Esophagus muscularis mucosa (tissue), 4 donors: ENCODE measurements at regions not wholly inside any gene's neighbourhood (a gene's known extent, or its start where the extent isn't known, plus 50 kb on each side); places are given as distances from the start of the nearest gene placed in this dataset.

Experiments used
- DNase-seq: peaks from one replicate; pipeline ENCODE4 v3.0.0-alpha.2; 2017; ENCODE audit errors: extremely low spot score
- H3K27ac ChIP-seq, 4 donors: fragments of 200-600 bp; sonication (generic); replicated peaks in 1 of 4; 1 replicate in 3 of 4; 2 replicates in 1 of 4; pipeline ENCODE4 v1.5.1; 2016 to 2019; ENCODE audit warnings: mild to moderate bottlenecking in 1 of 4
- H3K27me3 ChIP-seq, 4 donors: fragments of 200-600 bp; sonication (generic); one replicate each; pipeline versions ENCODE4 v1.5.1 to v1.6.0; 2016 to 2019
- H3K36me3 ChIP-seq, 4 donors: fragments of 200-600 bp; sonication (generic); one replicate each; pipeline ENCODE4 v1.5.1; 2016 to 2019
- H3K4me1 ChIP-seq, 4 donors: fragments of 200-600 bp; sonication (generic); one replicate each; pipeline ENCODE4 v1.5.1; 2016 to 2019
- H3K4me3 ChIP-seq, 4 donors: fragments of 200-600 bp; sonication (generic); 1 replicate in 2 of 4; 2 replicates in 2 of 4; pipeline ENCODE4 v1.5.1; 2016 to 2019; ENCODE audit warnings: mild to moderate bottlenecking in 4 of 4, moderate library complexity in 1 of 4
- H3K9me3 ChIP-seq, 4 donors: fragments of 200-600 bp; sonication (generic); 1 replicate in 3 of 4; 2 replicates in 1 of 4; pipeline ENCODE4 v1.5.1; 2016 to 2019
- CTCF ChIP-seq, 3 experiments: fragments of 200-600 bp in 2 of 3; fragments of 450-650 bp in 1 of 3; sonication (generic) in 2 of 3; IDR thresholded peaks; one replicate each; pipeline ENCODE4 v1.5.1; 2017 to 2019; ENCODE audit warnings: antibody characterized with exemption in 3 of 3, mild to moderate bottlenecking in 2 of 3, moderate library complexity in 1 of 3
- EP300 ChIP-seq: sonication (generic); formaldehyde crosslinking; IDR thresholded peaks from one replicate; pipeline ENCODE4 v1.6.1; 2017; ENCODE audit warnings: antibody characterized with exemption
- POLR2A ChIP-seq: fragments of 450-650 bp; IDR thresholded peaks from one replicate; pipeline ENCODE4 v1.6.1; 2017; ENCODE audit warnings: antibody characterized with exemption, moderate library complexity, mild to moderate bottlenecking, low read depth
- POLR2AphosphoS5 ChIP-seq, 2 donors: sonication (generic); formaldehyde crosslinking; IDR thresholded peaks; one replicate each; pipeline ENCODE4 v1.6.1; 2017; ENCODE audit warnings: antibody characterized with exemption in 2 of 2
- WGBS: methylation state at CpG from one replicate; pipeline ENCODE4 v1.1.5; 2018; 5-methylcytosine and 5-hydroxymethylcytosine counted together
- intact Hi-C: fragments of 100-400 bp; cut with DNase I; formaldehyde crosslinking; loops from one replicate; pipeline ENCODE4 v1.15.1; 2023

- Histone ChIP-seq H3K9me3 (no peaks in the 10 kb centered on the region), H3K36me3 (no peaks in the 10 kb centered on the region), H3K4me3 (no peak overlapping the region), H3K4me1 (no peaks in the 10 kb centered on the region), H3K27ac (no peak overlapping the region), H3K27me3 (no peaks in the 10 kb centered on the region)
- intact Hi-C loops, result no loop called here
- 87% methylated on average over 5 of the region's 5 CpGs for WGBS
- TF ChIP-seq POLR2A (no peak), EP300 (no peak), CTCF (IDR thresholded peaks at IDR 0.05) (no peak), POLR2AphosphoS5 (IDR thresholded peaks at IDR 0.05) (no peak)
- no peak for DNase-seq
Observed at GRCh38 chr18:66707473-66707872, 103.6 kb upstream of the CDH19 start.

GRCh38 chr18:66695281-66695680, 91.4 kb upstream of the CDH19 start:
- intact Hi-C loops, result no loop called here
- no peak overlapping the region for H3K4me3 ChIP-seq

GRCh38 chr18:66694852-66695251, 91.0 kb upstream of the CDH19 start:
- WGBS, result 70% methylated on average over 1 of the region's 1 CpG
- H3K4me1 ChIP-seq, result no peaks in the 10 kb centered on the region
- no peak overlapping the region for H3K4me3 ChIP-seq
- no peaks in the 10 kb centered on the region for H3K36me3 ChIP-seq
- no peaks in the 10 kb centered on the region for H3K9me3 ChIP-seq
- H3K27ac ChIP-seq, result no peak overlapping the region
- DNase-seq, result no peak
- peaks cover 0 to 4% (median 0%) of the 10 kb centered on the region in 4 donors for H3K27me3 ChIP-seq
- intact Hi-C loops, result no loop called here
- no peak for TF ChIP-seq EP300
- TF ChIP-seq CTCF (IDR thresholded peaks at IDR 0.05), result no peak
- no peak for TF ChIP-seq POLR2A
- TF ChIP-seq POLR2AphosphoS5 (IDR thresholded peaks at IDR 0.05), result no peak

More at GRCh38 chr18:66695281-66695680, 91.4 kb upstream of the CDH19 start:
- Histone ChIP-seq H3K4me1 (no peaks in the 10 kb centered on the region), H3K36me3 (no peaks in the 10 kb centered on the region), H3K27me3 (peaks cover 0 to 4% (median 0%) of the 10 kb centered on the region in 4 donors), H3K9me3 (no peaks in the 10 kb centered on the region), H3K27ac (no peak overlapping the region)
- TF ChIP-seq POLR2AphosphoS5 (IDR thresholded peaks at IDR 0.05), result no peak
- TF ChIP-seq POLR2A, result no peak
- TF ChIP-seq EP300, result no peak
- no peak for TF ChIP-seq CTCF (IDR thresholded peaks at IDR 0.05)
- DNase-seq, result no peak

- Histone ChIP-seq H3K27me3 (no peaks in the 10 kb centered on the region), H3K9me3 (peaks cover 0 to 22% (median 6%) of the 10 kb centered on the region in 4 donors), H3K27ac (no peak overlapping the region), H3K36me3 (no peaks in the 10 kb centered on the region), H3K4me1 (no peaks in the 10 kb centered on the region), H3K4me3 (no peak overlapping the region)
- 93% methylated on average over 5 of the region's 5 CpGs for WGBS
- TF ChIP-seq EP300 (no peak), POLR2AphosphoS5 (IDR thresholded peaks at IDR 0.05) (no peak), CTCF (IDR thresholded peaks at IDR 0.05) (no peak), POLR2A (no peak)
- DNase-seq, result no peak
- intact Hi-C loops, result no loop called here
Observed at GRCh38 chr18:66687635-66688034, 83.7 kb upstream of the CDH19 start.

- H3K4me1 ChIP-seq, result no peaks in the 10 kb centered on the region
- peak overlapping the region; percentile 13 to 36 (median 23) for H3K4me3 ChIP-seq
- DNase-seq, result no peak
- 2% methylated on average over 5 of the region's 5 CpGs for WGBS
- peak; percentile 43 for TF ChIP-seq EP300
- TF ChIP-seq POLR2A, result no peak
- peak; percentile 33 to 66 for TF ChIP-seq POLR2AphosphoS5 (IDR thresholded peaks at IDR 0.05)
- TF ChIP-seq CTCF (IDR thresholded peaks at IDR 0.05), result no peak
- peaks cover 0 to 12% (median 5%) of the 10 kb centered on the region in 4 donors for H3K9me3 ChIP-seq
- H3K27me3 ChIP-seq, result no peaks in the 10 kb centered on the region
- H3K27ac ChIP-seq, result peak overlapping the region in 2 of 4 donors; percentile 43 to 59
- intact Hi-C loops, result no loop called here
- no peaks in the 10 kb centered on the region for H3K36me3 ChIP-seq
Observed at GRCh38 chr18:66682855-66683322, 79.0 kb upstream of the CDH19 start.
